ENCODE measurements at regions not wholly inside any gene's neighbourhood (a gene's known extent, or its start where the extent isn't known, plus 50 kb on each side); places are given as distances from the start of the nearest gene placed in this dataset.

DNA sequence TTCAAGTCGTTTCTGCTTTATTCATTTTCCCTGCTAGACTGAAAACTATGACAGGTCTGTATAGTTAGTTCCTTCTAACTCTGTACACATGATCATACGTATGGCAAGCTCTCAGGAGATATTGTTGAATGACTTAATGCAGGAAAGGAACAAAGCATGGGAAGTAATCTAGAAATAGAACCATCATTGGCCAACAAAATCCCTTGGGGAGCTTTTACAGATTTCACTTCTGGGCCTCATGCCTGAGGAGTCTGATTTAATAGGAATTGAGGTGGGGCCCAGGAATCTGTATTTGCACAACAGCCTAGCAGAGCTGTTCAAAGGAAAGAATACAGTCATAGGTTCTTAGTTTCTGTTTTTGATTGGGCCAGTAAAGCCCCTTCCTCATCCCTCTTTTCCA, 229.2 kb downstream of the MAP2K6 start:
- POLR2A ChIA-PET: no interaction called here
- CTCF ChIA-PET: interaction anchor here (0.7 to 2.2 kb wide), 2 partner anchors 37 to 568 kb away, joined by 5 to 7 read pairs; no protein-coding TSS in a partner anchor
- Histone ChIP-seq H3K9me3 (ENCODE audit: control insufficient read depth, insufficient read depth, low read length) (no peaks in the 10 kb centered on the region), H3K27ac (ENCODE audit: low read depth, low read length) (no peak overlapping the region), H3K27me3 (ENCODE audit: control insufficient read depth, insufficient read depth, low read length) (no peaks in the 10 kb centered on the region), H3K4me3 (ENCODE audit: low read depth, low read length) (no peak overlapping the region)
- TF ChIP-seq, protein P1, sequence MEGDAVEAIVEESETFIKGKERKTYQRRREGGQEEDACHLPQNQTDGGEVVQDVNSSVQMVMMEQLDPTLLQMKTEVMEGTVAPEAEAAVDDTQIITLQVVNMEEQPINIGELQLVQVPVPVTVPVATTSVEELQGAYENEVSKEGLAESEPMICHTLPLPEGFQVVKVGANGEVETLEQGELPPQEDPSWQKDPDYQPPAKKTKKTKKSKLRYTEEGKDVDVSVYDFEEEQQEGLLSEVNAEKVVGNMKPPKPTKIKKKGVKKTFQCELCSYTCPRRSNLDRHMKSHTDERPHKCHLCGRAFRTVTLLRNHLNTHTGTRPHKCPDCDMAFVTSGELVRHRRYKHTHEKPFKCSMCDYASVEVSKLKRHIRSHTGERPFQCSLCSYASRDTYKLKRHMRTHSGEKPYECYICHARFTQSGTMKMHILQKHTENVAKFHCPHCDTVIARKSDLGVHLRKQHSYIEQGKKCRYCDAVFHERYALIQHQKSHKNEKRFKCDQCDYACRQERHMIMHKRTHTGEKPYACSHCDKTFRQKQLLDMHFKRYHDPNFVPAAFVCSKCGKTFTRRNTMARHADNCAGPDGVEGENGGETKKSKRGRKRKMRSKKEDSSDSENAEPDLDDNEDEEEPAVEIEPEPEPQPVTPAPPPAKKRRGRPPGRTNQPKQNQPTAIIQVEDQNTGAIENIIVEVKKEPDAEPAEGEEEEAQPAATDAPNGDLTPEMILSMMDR (IDR thresholded peaks at IDR 0.05; ENCODE audit: low read depth, low read length): no peak
- no peak for DNase-seq (ENCODE audit: low read depth, low spot score)

DNA sequence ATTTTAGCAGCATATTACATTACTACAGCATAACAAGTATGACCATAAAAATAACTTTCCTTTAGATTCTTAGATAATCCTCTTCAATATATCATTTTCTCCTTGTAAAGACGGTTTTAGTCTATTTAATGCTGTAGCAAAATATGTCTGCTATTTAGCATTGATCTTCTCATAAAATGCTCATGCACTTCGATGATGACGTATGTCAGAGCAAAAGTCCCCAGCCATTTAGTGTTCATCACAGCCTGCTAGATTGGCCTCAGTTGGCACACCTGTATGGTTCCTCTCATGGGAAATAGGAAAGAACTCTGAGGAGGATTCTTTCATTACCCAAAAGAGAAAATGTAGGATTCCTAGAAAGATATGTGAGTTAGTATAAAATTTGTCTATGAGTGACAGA, 232.2 kb downstream of the MAP2K6 start:
- no peak for DNase-seq (ENCODE audit: low read depth, low spot score)
- CTCF ChIA-PET: no interaction called here
- Histone ChIP-seq H3K27ac (ENCODE audit: low read depth, low read length) (no peak overlapping the region), H3K4me3 (ENCODE audit: low read depth, low read length) (no peak overlapping the region), H3K9me3 (ENCODE audit: control insufficient read depth, insufficient read depth, low read length) (no peaks in the 10 kb centered on the region), H3K27me3 (ENCODE audit: control insufficient read depth, insufficient read depth, low read length) (no peaks in the 10 kb centered on the region)
- POLR2A ChIA-PET: no interaction called here
- TF ChIP-seq, protein P1 (IDR thresholded peaks at IDR 0.05; ENCODE audit: low read depth, low read length): no peak

DNA sequence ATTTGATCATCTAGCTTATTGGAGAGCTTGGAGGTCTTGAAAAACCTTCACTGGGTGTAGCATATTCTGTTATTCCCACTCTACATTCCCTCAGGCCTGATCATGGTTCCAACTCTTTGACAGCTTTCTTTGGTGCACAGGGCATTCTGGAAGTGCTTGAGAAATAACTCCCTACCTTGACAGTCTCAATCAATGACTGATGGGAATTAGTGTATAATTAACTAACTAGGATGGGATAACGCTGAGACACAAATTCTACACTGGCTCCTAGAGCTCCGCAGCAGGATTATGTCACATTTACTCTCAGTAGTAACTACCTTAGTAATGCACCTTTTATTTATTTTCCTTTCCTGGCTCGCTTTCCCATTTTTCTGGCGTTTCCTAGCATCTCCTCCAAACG, 236.4 kb downstream of the MAP2K6 start:
- Histone ChIP-seq H3K27ac (ENCODE audit: low read depth, low read length) (no peak overlapping the region), H3K9me3 (ENCODE audit: control insufficient read depth, insufficient read depth, low read length) (peaks cover 3% of the 10 kb centered on the region; the same call in 1 of the 2 replicates), H3K27me3 (ENCODE audit: control insufficient read depth, insufficient read depth, low read length) (peaks cover 4% of the 10 kb centered on the region), H3K4me3 (ENCODE audit: low read depth, low read length) (no peak overlapping the region)
- TF ChIP-seq, protein P1 (IDR thresholded peaks at IDR 0.05; ENCODE audit: low read depth, low read length): no peak
- POLR2A ChIA-PET: no interaction called here
- DNase-seq (ENCODE audit: low read depth, low spot score): no peak
- CTCF ChIA-PET: no interaction called here

DNA sequence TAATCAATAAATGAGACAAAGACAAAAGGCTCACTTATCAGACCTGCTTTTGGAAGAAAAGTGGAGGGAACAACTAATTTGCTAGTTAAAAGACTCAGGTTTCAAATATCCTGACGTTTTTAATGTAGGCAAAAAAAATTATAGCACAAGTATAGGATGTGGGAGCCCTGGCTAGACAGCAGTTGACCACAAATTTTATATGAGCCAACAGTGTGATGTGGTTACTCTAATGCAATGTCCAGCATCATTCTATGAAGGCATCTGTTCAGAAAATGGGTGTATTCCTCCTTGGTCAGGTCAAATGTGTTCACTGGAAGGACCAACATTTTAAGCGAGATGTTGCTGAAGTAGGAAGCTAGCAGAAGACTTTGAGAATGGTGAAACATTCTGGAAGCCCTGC, 237.4 kb downstream of the MAP2K6 start:
- Histone ChIP-seq H3K9me3 (ENCODE audit: control insufficient read depth, insufficient read depth, low read length) (peaks cover 3% of the 10 kb centered on the region; the same call in 1 of the 2 replicates), H3K27ac (ENCODE audit: low read depth, low read length) (no peak overlapping the region), H3K4me3 (ENCODE audit: low read depth, low read length) (no peak overlapping the region), H3K27me3 (ENCODE audit: control insufficient read depth, insufficient read depth, low read length) (peaks cover 4% of the 10 kb centered on the region)
- TF ChIP-seq, protein P1 (IDR thresholded peaks at IDR 0.05; ENCODE audit: low read depth, low read length): no peak
- ChIA-PET POLR2A (no interaction called here), CTCF (interaction anchor here (1.5 kb wide), 1 partner anchor 43 kb away, joined by 5 read pairs; no protein-coding TSS in a partner anchor)
- DNase-seq (ENCODE audit: low read depth, low spot score): no peak

DNA sequence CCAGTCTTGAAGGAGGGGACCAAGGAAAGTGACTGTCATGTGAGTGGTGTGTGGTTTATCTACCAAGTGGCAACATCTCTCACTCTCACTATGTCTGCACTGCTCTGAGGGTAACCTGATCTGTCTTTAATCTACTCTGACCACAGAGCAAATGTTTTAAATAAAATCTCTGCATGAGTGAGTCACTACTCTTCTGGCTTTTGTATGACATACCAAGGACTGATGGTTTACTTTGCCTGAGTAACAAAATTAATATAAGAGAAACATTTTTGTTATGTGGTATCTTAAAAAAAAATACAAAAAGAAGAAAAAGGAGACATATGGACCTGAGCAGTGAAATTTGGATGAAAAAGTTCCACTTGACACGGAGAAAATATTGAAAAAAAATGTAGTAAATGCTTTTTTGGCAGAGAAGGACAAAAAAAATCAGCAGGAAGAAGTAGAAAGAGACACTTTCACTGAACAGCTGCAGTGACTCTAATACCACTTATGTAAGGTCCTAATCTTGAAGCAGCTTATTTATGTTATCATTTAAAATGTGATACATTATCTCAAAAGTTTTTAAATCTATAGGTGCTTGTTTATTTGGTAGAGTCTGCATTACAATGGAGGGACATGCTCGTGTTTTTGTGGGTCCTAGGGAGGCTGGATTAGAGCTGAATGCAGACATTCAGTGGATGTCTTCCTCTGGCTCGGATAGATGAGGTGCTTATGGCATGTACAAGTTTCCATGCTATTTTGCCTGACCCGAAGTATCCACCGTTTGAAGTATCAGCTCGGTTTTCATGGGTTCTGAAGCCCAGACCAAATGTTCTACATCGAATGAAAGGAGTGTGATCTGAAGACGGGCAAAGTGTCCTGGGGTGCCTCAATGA, 240.7 kb downstream of the MAP2K6 start:
- TF ChIP-seq, protein P1 (IDR thresholded peaks at IDR 0.05; ENCODE audit: low read depth, low read length): no peak
- Histone ChIP-seq H3K4me3 (ENCODE audit: low read depth, low read length) (no peak overlapping the region), H3K9me3 (ENCODE audit: control insufficient read depth, insufficient read depth, low read length) (peaks cover 3% of the 10 kb centered on the region; the same call in 1 of the 2 replicates), H3K27ac (ENCODE audit: low read depth, low read length) (peak overlapping the region; percentile 40), H3K27me3 (ENCODE audit: control insufficient read depth, insufficient read depth, low read length) (peaks cover 4% of the 10 kb centered on the region)
- ChIA-PET POLR2A (interaction anchor here (0.6 to 1.8 kb wide), 8 partner anchors 46 to 483 kb away, joined by 4 to 8 read pairs (median 5); no protein-coding TSS in a partner anchor), CTCF (interaction anchor here (0.5 to 1.9 kb wide), 3 partner anchors 48 to 129 kb away, joined by 4 to 11 read pairs (median 6); no protein-coding TSS in a partner anchor)
- DNase-seq (ENCODE audit: low read depth, low spot score): peak; percentile 83

All from AG04450 (cell line).